CD4-positive, alpha-beta T cell treated with Interleukin-6 at 100 ng/mL for 8 hours (primary cell): ENCODE measurements at regions not wholly inside any gene's neighbourhood (a gene's known extent, or its start where the extent isn't known, plus 50 kb on each side); places are given as distances from the start of the nearest gene placed in this dataset.

Source experiments
- DNase-seq: peaks from one replicate; pipeline ENCODE4 v3.0.0-alpha.2; 2020; ENCODE audit warnings: mixed read lengths, low spot score

GRCh38 chr4:41859087-41859486 lies 76.1 kb upstream of the TMEM33 start:
- no peak for DNase-seq

GRCh38 chr4:41857226-41857641 lies 78.0 kb upstream of the TMEM33 start:
- no peak for DNase-seq

GRCh38 chr4:41856797-41857196 lies 78.4 kb upstream of the TMEM33 start:
- DNase-seq, result no peak

- DNase-seq, result no peak
These were observed 81.3 kb upstream of the TMEM33 start for GRCh38 chr4:41853973-41854372.

GRCh38 chr4:41852229-41852628 lies 83.0 kb upstream of the TMEM33 start:
- no peak for DNase-seq

- DNase-seq, result no peak
These were observed 83.6 kb upstream of the TMEM33 start for GRCh38 chr4:41851621-41852020.

GRCh38 chr4:41844327-41844726 lies 90.9 kb upstream of the TMEM33 start:
- DNase-seq, result no peak

- no peak for DNase-seq
These were observed 91.7 kb upstream of the PHOX2B start for GRCh38 chr4:41839916-41840854.

- DNase-seq, result no peak
These were observed 90.1 kb upstream of the PHOX2B start for GRCh38 chr4:41838590-41838989.

- DNase-seq, result no peak
These were observed 86.9 kb upstream of the PHOX2B start for GRCh38 chr4:41835321-41835995.

GRCh38 chr4:41832961-41833360 lies 84.4 kb upstream of the PHOX2B start:
- DNase-seq, result no peak

- DNase-seq, result no peak
These were observed 73.8 kb upstream of the PHOX2B start for GRCh38 chr4:41822325-41822724.

GRCh38 chr4:41820473-41820872 lies 71.9 kb upstream of the PHOX2B start:
- no peak for DNase-seq

- DNase-seq, result no peak
These were observed 71.1 kb upstream of the PHOX2B start for GRCh38 chr4:41819621-41820020.

- no peak for DNase-seq
These were observed 66.9 kb upstream of the PHOX2B start for GRCh38 chr4:41815473-41815872.

- DNase-seq, result no peak
These were observed 66.0 kb upstream of the PHOX2B start for GRCh38 chr4:41814565-41814964.

- no peak for DNase-seq
These were observed 58.3 kb upstream of the PHOX2B start for GRCh38 chr4:41806807-41807206.

GRCh38 chr4:41802590-41802989 lies 54.1 kb upstream of the PHOX2B start:
- DNase-seq, result no peak

GRCh38 chr4:41799126-41799525 lies 50.6 kb upstream of the PHOX2B start:
- DNase-seq, result no peak
